MCF 10A (cell line): ENCODE measurements at regions not wholly inside any gene's neighbourhood (a gene's known extent, or its start where the extent isn't known, plus 50 kb on each side); places are given as distances from the start of the nearest gene placed in this dataset.

Source experiments
- BruUV-seq: library from RNA; stranded (reverse); fragments of 400-500 nt; replicated peaks from 2 replicates; lab custom pipeline; 2021; lab: Mats Ljungman, UMichigan
- CTCF ChIA-PET: fragments of 300-600 bp; sonication (Branson Sonifier 250); formaldehyde crosslinking; extraction: SDS; loops from one replicate; lab custom pipeline; 2021; ENCODE audit warnings: antibody characterized with exemption, inconsistent platforms; lab: Yijun Ruan, JAX
- POLR2A ChIA-PET: fragments of 300-600, 350-650 bp; sonication (Branson Sonifier 250); formaldehyde crosslinking; extraction: SDS; loops from one replicate; lab custom pipeline; 2020; ENCODE audit warnings: antibody characterized with exemption, inconsistent platforms; lab: Yijun Ruan, JAX
- DNase-seq: peaks from one replicate; pipeline ENCODE4 v3.0.0-alpha.2; 2018; ENCODE audit not compliant: unreplicated experiment
- H3K27ac Mint-ChIP-seq: one replicate; pipeline ENCODE4 v1.8.0; 2022; ENCODE audit warnings: mild to moderate bottlenecking, low read depth, mixed read lengths; ENCODE audit not compliant: unreplicated experiment
- H3K27me3 Mint-ChIP-seq: one replicate; pipeline ENCODE4 v1.8.0; 2022; ENCODE audit warnings: mixed read lengths; ENCODE audit not compliant: insufficient read depth, unreplicated experiment
- H3K36me3 Mint-ChIP-seq: one replicate; pipeline ENCODE4 v1.8.0; 2022; ENCODE audit warnings: mild to moderate bottlenecking, moderate library complexity, mixed read lengths; ENCODE audit not compliant: insufficient read depth, unreplicated experiment
- H3K4me1 Mint-ChIP-seq: one replicate; pipeline ENCODE4 v1.8.0; 2022; ENCODE audit warnings: mixed read lengths; ENCODE audit not compliant: insufficient read depth, unreplicated experiment
- H3K4me3 Mint-ChIP-seq: one replicate; pipeline ENCODE4 v1.8.0; 2022; ENCODE audit warnings: mild to moderate bottlenecking, moderate library complexity, mixed read lengths; ENCODE audit not compliant: unreplicated experiment
- H3K9me3 Mint-ChIP-seq: one replicate; pipeline ENCODE4 v1.8.0; 2022; ENCODE audit warnings: mixed read lengths; ENCODE audit not compliant: unreplicated experiment
- intact Hi-C: fragments of 100-400 bp; cut with micrococcal nuclease; formaldehyde crosslinking; loops from 2 replicates; pipeline ENCODE4 v1.14.1; 2022
- TF ChIP-seq, protein P1 (sequence below): fragments of 200-600 bp; IDR thresholded peaks from one replicate; pipeline ENCODE4 v1.8.0; 2022; ENCODE audit warnings: antibody characterized with exemption, mild to moderate bottlenecking; ENCODE audit not compliant: unreplicated experiment

DNA sequence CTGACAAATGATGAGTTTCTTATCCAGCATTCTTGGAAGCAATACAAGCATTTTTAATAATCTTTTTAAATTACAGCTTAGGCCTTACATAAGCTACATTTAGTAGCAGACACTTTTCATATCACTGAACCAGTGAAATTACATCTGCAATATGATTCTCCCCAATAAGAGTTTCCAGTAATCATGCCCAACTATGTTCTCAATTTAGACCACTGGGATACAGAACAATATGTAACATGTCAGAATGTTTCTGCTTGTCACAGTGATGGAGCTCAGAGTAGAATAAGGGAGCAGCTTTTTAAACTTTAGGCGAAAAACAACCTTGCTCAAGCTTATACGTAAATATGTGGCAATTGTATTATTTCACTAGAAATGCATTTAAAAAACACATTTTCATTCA is 1132.2 kb downstream of the FAT4 start:
- H3K4me3 Mint-ChIP-seq = no peak overlapping the region
- H3K27ac Mint-ChIP-seq = no peak overlapping the region
- no peak for DNase-seq
- no peaks in the 10 kb centered on the region for H3K4me1 Mint-ChIP-seq
- H3K36me3 Mint-ChIP-seq = no peaks in the 10 kb centered on the region
- H3K27me3 Mint-ChIP-seq = no peaks in the 10 kb centered on the region
- CTCF ChIA-PET = no interaction called here
- intact Hi-C loops = no loop called here
- BruUV-seq = no TSS peak
- no peaks in the 10 kb centered on the region for H3K9me3 Mint-ChIP-seq
- TF ChIP-seq, protein P1, sequence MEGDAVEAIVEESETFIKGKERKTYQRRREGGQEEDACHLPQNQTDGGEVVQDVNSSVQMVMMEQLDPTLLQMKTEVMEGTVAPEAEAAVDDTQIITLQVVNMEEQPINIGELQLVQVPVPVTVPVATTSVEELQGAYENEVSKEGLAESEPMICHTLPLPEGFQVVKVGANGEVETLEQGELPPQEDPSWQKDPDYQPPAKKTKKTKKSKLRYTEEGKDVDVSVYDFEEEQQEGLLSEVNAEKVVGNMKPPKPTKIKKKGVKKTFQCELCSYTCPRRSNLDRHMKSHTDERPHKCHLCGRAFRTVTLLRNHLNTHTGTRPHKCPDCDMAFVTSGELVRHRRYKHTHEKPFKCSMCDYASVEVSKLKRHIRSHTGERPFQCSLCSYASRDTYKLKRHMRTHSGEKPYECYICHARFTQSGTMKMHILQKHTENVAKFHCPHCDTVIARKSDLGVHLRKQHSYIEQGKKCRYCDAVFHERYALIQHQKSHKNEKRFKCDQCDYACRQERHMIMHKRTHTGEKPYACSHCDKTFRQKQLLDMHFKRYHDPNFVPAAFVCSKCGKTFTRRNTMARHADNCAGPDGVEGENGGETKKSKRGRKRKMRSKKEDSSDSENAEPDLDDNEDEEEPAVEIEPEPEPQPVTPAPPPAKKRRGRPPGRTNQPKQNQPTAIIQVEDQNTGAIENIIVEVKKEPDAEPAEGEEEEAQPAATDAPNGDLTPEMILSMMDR = no peak
- POLR2A ChIA-PET = no interaction called here

DNA sequence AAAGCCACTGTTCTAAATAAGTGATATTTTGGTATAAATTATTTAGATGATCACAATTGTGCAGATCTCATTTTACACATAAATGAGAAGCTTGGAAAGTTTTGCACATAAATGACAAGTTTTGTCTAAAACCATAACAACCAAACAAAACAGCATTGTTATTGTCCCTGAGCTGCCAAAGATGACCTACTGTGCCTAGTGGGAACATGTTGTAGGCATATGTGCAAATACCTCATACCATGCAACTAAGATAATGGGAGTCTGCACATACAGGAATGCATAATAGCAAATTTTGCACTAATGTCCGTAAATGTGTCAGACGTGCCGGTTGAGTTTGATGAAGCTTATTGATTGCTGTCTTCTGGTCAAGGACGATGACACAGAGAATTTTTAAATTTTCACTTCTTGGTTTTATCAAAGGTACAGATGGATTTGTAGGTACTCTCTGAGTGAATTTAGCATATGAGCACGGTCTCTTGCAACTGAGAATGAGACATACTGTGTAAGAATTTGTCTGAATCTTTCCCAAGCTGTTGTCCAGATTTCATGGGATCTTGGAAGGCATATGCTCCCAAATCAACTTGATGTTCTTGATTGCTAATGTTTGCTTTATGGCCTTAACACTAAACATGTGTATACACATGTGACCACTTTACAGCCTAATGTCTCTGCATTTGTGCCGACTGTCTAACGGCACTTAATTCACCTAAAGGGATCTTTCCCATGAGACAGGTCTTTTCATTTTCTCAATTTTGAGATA is 1133.5 kb downstream of the FAT4 start:
- no peaks in the 10 kb centered on the region for H3K4me1 Mint-ChIP-seq
- POLR2A ChIA-PET = no interaction called here
- CTCF ChIA-PET = interaction anchor here (0.6 kb wide), 1 partner anchor 38 kb away, joined by 3 read pairs; no protein-coding TSS in a partner anchor
- TF ChIP-seq, protein P1 = no peak
- H3K27ac Mint-ChIP-seq = no peak overlapping the region
- H3K36me3 Mint-ChIP-seq = no peaks in the 10 kb centered on the region
- BruUV-seq = no TSS peak
- H3K9me3 Mint-ChIP-seq = no peaks in the 10 kb centered on the region
- no peak for DNase-seq
- H3K27me3 Mint-ChIP-seq = no peaks in the 10 kb centered on the region
- intact Hi-C loops = no loop called here
- H3K4me3 Mint-ChIP-seq = no peak overlapping the region

DNA sequence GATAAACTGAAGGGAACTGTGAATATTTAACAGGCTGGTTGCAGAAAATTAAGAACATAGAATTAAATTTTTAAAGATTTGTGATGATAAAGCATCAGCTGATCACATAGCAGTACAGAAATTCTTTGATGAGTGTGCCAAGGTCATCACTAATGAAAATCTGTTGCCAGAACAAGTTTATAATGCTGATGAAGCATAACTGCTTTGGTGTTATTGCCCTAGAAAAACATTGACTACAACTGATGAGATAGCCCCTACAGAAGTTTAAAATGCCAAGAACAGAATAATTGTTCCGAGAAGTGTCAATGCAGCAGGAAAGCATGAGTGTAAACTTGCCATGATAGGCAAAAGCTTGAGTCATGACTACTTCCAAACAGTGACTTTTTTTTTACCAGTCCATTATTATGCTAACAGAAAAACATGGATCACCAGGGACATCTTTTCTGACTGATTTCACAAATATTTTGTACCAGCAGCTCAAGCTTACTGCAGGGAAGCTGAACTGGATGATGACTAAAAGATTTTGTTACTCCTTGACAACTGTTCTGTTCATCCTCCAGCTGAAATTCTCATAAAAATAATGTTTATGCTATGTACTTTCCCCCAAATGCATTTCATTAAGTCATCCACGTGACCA is 1136.6 kb downstream of the FAT4 start:
- TF ChIP-seq, protein P1 = no peak
- BruUV-seq = no TSS peak
- Mint-ChIP-seq H3K27ac (no peak overlapping the region), H3K9me3 (no peaks in the 10 kb centered on the region), H3K36me3 (no peaks in the 10 kb centered on the region), H3K4me3 (no peak overlapping the region), H3K27me3 (no peaks in the 10 kb centered on the region), H3K4me1 (no peaks in the 10 kb centered on the region)
- ChIA-PET POLR2A (no interaction called here), CTCF (interaction anchor here (0.7 kb wide), 1 partner anchor 115 kb away, joined by 3 read pairs; no protein-coding TSS in a partner anchor)
- DNase-seq = no peak
- intact Hi-C loops = no loop called here

DNA sequence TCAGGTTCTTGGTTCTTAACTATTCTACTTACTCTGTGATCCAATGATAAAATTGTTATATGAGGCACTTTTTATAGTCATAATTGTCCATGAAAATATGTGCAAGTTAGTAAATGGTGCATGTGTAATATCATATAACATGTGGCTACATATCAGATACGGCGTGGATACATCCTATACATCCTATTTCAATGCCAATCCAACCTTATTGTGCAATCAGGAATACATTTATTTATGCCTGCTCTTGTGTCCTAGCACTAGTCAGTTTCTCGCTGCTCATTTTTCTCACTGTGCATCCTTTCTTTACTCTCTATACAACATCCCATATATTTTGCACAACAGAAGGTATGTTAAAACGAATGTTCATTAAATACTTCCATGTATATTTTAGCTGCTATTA is 1141.1 kb downstream of the FAT4 start:
- no TSS peak for BruUV-seq
- Mint-ChIP-seq H3K27me3 (no peaks in the 10 kb centered on the region), H3K27ac (no peak overlapping the region), H3K9me3 (no peaks in the 10 kb centered on the region), H3K4me1 (no peaks in the 10 kb centered on the region), H3K36me3 (no peaks in the 10 kb centered on the region), H3K4me3 (no peak overlapping the region)
- ChIA-PET CTCF (interaction anchor here (0.6 kb wide), 1 partner anchor 79 kb away, joined by 3 read pairs; no protein-coding TSS in a partner anchor), POLR2A (no interaction called here)
- intact Hi-C loops = no loop called here
- DNase-seq = no peak
- TF ChIP-seq, protein P1 = no peak
